Memory B cell (primary cell): ENCODE measurements at regions not wholly inside any gene's neighbourhood (a gene's known extent, or its start where the extent isn't known, plus 50 kb on each side); places are given as distances from the start of the nearest gene placed in this dataset.
"Not testable (repeated sequence)": the region's sequence is repeated elsewhere in the genome, so short reads cannot be mapped to it uniquely, and the experiment has no call there.

Experiments used
- ATAC-seq: fragments of 150-1000 bp; cut with Tn5 transposase; 2 replicates; pipeline ENCODE4 v1.10.0; 2021; ENCODE audit warnings: low read depth, mild to moderate bottlenecking, moderate library complexity
- DNase-seq, 2 donors: peaks; one replicate each; pipeline ENCODE4 v3.0.0; 2022; ENCODE audit warnings: low spot score in 2 of 2
- H3K27ac Mint-ChIP-seq: one replicate; pipeline ENCODE4 v1.8.0; 2022; ENCODE audit warnings: mild to moderate bottlenecking, moderate library complexity, mixed read lengths
- H3K27me3 Mint-ChIP-seq: one replicate; pipeline ENCODE4 v1.8.0; 2022; ENCODE audit warnings: mixed read lengths
- H3K36me3 Mint-ChIP-seq: one replicate; pipeline ENCODE4 v1.8.0; 2022; ENCODE audit warnings: mild to moderate bottlenecking, mixed read lengths
- H3K4me1 Mint-ChIP-seq: one replicate; pipeline ENCODE4 v1.8.0; 2022; ENCODE audit warnings: mixed read lengths
- H3K4me3 Mint-ChIP-seq: one replicate; pipeline ENCODE4 v1.8.0; 2022; ENCODE audit warnings: mild to moderate bottlenecking, moderate library complexity, mixed read lengths
- H3K9me3 Mint-ChIP-seq: one replicate; pipeline ENCODE4 v1.8.0; 2022; ENCODE audit warnings: mixed read lengths

DNA sequence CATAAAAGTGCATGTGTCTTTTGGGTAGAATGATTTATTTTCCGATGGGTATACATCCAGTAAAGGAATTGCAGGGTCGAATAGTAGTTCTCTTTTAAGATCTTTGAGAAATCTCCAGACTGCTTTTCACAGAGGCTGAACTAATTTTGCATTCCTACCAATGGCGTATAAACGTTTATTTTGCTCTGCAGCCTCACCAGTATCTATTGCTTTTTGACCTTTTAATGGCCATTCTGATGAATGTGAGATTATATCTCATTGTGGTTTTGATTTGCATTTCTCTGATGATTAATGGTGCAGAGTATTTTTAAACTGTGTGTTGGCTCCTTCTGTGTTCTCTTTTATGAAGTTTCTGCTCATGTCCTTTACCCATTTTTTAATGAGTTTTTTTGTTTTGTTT, 1020.1 kb downstream of the NXPH1 start:
- no peak overlapping the region for H3K4me3 Mint-ChIP-seq
- peaks cover 5% of the 10 kb centered on the region for H3K9me3 Mint-ChIP-seq
- no peaks in the 10 kb centered on the region for H3K36me3 Mint-ChIP-seq
- no peaks in the 10 kb centered on the region for H3K4me1 Mint-ChIP-seq
- H3K27ac Mint-ChIP-seq: no peak overlapping the region
- no peaks in the 10 kb centered on the region for H3K27me3 Mint-ChIP-seq
- DNase-seq (no peak), ATAC-seq (no peak)

DNA sequence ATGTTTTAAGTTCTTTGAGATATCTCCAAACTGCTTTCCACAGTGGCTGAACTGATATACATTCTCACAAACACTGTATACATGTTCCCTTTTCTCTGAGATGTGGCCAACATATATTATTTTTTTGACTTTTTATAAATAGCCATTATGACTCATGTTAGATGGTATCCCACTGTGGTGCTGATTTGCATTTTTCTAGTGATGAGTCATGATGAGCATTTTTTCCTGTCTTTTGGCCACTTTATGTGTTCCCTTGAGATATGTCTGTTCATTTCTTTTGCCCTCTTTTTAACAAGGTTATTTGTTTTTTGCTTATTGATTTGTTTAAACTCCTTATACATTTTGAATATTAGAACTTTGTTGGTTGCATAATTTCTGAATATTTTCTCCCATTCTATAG, 1055.1 kb downstream of the NXPH1 start:
- Mint-ChIP-seq H3K4me1 (no peaks in the 10 kb centered on the region), H3K27me3 (no peaks in the 10 kb centered on the region), H3K27ac (no peak overlapping the region), H3K9me3 (peaks cover 4% of the 10 kb centered on the region), H3K36me3 (no peaks in the 10 kb centered on the region), H3K4me3 (no peak overlapping the region)
- ATAC-seq: no peak
- DNase-seq: no peak

DNA sequence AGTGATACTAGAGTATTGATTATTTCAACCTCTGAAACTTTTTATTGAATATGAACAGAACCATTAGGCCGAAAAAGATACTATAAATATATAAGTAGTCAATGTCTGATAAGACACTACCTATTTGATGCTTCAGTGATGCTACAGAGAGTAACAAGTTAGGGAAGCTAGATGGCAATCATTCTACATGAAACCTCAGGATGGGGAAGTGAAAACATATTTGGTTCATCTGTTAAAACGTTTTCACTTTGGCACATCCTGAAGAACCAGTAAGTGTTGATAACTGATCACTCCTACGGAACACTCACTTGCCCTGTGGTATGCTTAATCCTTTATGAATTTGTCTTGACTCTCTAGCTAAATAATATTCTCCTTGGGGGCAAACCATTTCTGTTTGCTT, 1064.9 kb downstream of the NXPH1 start:
- no peak for ATAC-seq
- H3K4me1 Mint-ChIP-seq: no peaks in the 10 kb centered on the region
- no peaks in the 10 kb centered on the region for H3K27me3 Mint-ChIP-seq
- DNase-seq: no peak
- H3K36me3 Mint-ChIP-seq: no peaks in the 10 kb centered on the region
- peaks cover 7% of the 10 kb centered on the region for H3K9me3 Mint-ChIP-seq
- no peak overlapping the region for H3K27ac Mint-ChIP-seq
- H3K4me3 Mint-ChIP-seq: no peak overlapping the region

DNA sequence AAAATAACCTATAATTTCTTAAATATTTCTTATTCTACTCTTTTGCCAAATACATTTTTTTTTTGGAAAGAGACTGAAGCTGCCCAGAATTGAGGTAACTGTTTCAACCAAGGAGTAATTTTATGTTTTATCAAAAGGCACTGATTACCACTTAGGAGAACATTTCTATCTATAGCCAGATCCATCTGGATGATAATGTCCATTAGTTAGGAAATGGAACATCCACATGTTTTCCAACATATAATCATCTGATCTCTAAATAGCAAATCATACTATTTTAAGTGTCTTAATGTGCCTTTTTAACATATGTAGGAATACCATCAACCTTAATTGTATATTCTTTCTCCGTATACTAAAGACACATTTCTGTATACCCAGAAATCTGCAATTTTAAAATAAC, 1068.9 kb downstream of the NXPH1 start:
- DNase-seq (no peak), ATAC-seq (no peak)
- Mint-ChIP-seq H3K4me1 (no peaks in the 10 kb centered on the region), H3K27me3 (no peaks in the 10 kb centered on the region), H3K9me3 (peaks cover 9% of the 10 kb centered on the region), H3K27ac (no peak overlapping the region), H3K4me3 (no peak overlapping the region), H3K36me3 (no peaks in the 10 kb centered on the region)

DNA sequence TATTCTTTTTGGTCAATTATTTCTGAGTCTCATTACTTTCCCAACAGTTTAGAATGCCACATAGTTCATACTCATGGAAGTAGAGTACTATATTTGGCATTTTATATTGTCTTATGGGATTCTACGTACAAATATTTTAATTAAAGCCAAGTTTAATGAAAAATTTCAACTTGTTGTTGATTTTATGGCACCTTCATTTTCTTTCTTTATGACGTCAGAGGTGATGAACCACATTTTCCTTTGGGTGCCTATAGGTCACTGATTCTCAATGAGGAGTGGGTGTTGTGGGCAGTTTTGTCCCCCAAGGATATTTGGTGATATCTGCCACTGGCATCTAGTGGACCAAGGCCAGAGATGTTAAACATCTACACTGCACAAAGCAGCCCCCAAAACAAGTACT, 1071.3 kb downstream of the NXPH1 start:
- no peak for DNase-seq
- Mint-ChIP-seq H3K36me3 (no peaks in the 10 kb centered on the region), H3K4me3 (no peak overlapping the region), H3K27me3 (no peaks in the 10 kb centered on the region), H3K4me1 (no peaks in the 10 kb centered on the region), H3K9me3 (peaks cover 7% of the 10 kb centered on the region), H3K27ac (no peak overlapping the region)
- no peak for ATAC-seq

DNA sequence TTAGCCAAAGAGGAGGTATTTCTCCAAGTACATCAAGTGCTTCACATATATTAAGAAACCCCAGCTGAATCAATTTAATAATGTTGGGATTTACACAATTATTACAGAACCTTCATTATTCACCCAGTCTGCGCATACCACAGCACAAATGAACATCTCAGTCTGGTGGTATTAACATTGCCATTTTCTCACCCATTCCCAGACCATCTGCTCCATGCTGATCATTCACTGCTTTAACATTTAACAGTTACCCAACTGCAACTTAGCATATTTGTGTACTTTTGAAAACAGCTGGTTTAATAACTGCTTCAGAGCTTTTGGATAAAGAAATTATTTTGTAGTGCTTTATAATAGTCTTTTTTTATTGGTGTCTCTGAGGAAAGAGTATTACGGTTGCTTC, 1072.1 kb downstream of the NXPH1 start:
- no peak for ATAC-seq
- no peaks in the 10 kb centered on the region for H3K27me3 Mint-ChIP-seq
- H3K36me3 Mint-ChIP-seq: no peaks in the 10 kb centered on the region

DNA sequence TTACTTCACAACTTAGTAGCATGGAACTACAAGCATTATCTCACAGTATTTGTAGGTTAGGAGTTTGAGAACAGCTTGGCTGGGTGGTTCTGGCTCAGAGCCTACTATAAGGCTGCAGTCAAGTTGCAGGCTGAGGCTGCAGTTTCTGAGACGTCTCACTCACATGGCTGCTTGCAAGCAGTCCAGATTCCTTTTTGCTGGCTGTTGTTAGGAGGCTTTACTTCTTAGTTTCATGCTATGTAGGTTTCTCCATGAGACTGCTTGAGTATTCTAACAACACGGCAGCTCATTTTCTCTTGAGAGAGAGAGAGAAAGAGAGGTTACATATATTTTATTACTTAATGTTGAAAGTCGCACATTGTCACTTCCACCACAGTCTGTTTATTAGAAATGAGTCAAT, 1073.9 kb downstream of the NXPH1 start:
- ATAC-seq (no peak), DNase-seq (no peak)
- Mint-ChIP-seq H3K36me3 (no peaks in the 10 kb centered on the region), H3K27ac (no peak overlapping the region), H3K4me3 (no peak overlapping the region), H3K27me3 (no peaks in the 10 kb centered on the region), H3K9me3 (peaks cover 2% of the 10 kb centered on the region), H3K4me1 (no peaks in the 10 kb centered on the region)

More for the DNA sequence above, 1072.1 kb downstream of the NXPH1 start:
- Mint-ChIP-seq H3K4me3 (no peak overlapping the region), H3K9me3 (peaks cover 7% of the 10 kb centered on the region), H3K4me1 (no peaks in the 10 kb centered on the region), H3K27ac (no peak overlapping the region)
- DNase-seq: no peak

DNA sequence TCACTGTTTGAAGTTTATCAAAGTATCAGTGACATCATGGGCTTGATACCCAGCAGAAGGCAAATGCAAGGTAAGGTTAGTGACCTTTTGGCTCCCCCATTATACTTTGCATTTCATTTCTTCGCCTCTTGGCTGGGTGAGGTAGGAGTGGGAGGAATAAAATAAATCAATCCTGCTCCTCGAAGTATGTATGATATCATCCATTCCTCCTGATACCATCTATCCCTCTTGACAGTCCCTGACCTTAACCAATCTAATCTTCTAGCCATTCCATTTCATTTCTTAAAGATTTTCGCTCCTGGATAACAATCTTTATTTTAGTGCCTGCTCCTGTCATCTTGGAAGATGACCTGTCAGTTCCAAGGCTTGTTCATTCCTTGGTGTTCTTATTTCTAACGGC, 1083.3 kb downstream of the NXPH1 start:
- Mint-ChIP-seq H3K36me3 (no peaks in the 10 kb centered on the region), H3K9me3 (peaks cover 5% of the 10 kb centered on the region), H3K27ac (no peak overlapping the region), H3K4me1 (no peaks in the 10 kb centered on the region), H3K4me3 (no peak overlapping the region), H3K27me3 (no peaks in the 10 kb centered on the region)
- DNase-seq (no peak), ATAC-seq (no peak)

DNA sequence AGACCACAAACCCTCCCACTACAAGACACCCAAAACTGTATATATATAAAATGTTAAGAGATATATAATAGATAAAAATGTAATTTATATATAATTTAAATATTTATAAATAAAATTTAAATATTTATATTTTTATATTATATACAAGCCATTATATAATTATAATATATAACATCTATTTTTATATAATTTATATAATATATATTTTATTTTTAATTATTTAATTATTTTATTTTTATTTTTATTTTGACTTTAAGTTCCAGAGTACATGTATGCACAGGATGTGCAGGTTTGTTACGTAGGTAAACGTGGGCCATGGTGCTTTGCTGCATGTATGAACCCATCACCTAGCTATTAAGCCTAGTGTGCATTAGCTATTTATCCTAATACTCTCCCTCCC, 1090.2 kb downstream of the NXPH1 start:
- H3K4me3 Mint-ChIP-seq: no peak overlapping the region
- no peaks in the 10 kb centered on the region for H3K36me3 Mint-ChIP-seq
- DNase-seq (no peak), ATAC-seq (no peak)
- H3K9me3 Mint-ChIP-seq: no peaks in the 10 kb centered on the region
- no peaks in the 10 kb centered on the region for H3K27me3 Mint-ChIP-seq
- no peak overlapping the region for H3K27ac Mint-ChIP-seq
- H3K4me1 Mint-ChIP-seq: no peaks in the 10 kb centered on the region

DNA sequence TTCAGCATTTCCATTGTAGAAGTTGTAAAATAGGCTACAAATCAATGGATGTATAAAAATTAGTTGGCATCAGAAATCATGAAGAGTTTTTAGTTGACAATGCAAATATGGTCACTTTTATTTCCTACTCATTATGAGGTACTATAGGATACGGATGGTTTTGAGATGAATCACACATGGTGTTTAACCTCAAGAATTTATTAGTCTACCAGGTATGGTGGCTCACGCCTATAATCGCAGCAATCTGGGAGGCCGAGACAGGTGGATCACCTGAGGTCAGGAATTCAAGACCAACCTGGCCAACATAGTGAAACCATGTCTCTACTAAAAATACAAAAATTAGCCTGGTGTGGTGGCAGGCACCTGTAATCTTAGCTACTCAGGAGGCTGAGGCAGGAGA, 1119.0 kb downstream of the NXPH1 start:
- H3K27me3 Mint-ChIP-seq, DNase-seq, H3K27ac Mint-ChIP-seq, H3K9me3 Mint-ChIP-seq, H3K4me1 Mint-ChIP-seq, H3K4me3 Mint-ChIP-seq, ATAC-seq, H3K36me3 Mint-ChIP-seq: not testable (repeated sequence)

DNA sequence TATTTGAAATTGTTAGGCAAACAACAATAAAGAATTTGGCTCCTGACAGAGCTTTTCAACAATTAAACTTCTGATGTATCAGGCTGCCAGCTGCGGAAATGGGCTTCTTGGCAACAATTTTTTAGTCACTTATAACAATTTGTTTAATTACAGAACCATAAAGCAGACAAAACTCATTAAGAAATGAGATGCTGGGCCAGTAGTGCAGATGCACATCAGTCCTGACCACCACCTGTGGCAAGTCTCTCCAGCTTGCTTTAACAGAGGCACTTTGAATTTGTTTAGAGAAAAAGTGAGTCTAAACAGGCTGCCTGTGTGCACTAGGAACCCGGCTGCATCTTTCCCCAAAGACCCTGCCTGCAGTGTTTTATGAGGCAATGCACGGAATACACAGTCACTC, 1124.4 kb downstream of the NXPH1 start:
- Mint-ChIP-seq H3K27me3 (no peaks in the 10 kb centered on the region), H3K36me3 (no peaks in the 10 kb centered on the region), H3K4me3 (no peak overlapping the region), H3K4me1 (no peaks in the 10 kb centered on the region), H3K9me3 (peaks cover 1% of the 10 kb centered on the region), H3K27ac (no peak overlapping the region)
- no peak for ATAC-seq
- DNase-seq: no peak

DNA sequence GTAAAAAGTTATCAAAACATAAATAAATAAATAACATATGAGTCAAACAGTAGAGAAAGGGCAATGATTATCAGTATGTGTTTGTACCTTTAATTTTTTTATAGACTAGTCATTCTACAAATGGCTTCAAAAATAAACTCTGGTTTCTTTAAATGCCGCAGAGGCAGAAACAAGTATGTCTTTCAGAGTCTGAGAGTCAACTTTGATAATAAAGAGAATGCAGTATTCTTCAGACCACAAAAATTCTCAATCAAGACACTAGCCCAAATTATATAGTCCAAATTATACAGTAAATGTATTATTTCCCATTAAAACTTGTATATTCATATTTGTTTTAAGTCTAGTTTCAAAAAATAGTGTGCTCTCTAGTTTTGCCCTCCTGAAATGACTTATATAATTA, 1142.3 kb downstream of the NXPH1 start:
- no peak for DNase-seq
- H3K9me3 Mint-ChIP-seq: peaks cover 1% of the 10 kb centered on the region
- no peaks in the 10 kb centered on the region for H3K36me3 Mint-ChIP-seq
- no peak overlapping the region for H3K4me3 Mint-ChIP-seq
- H3K4me1 Mint-ChIP-seq: no peaks in the 10 kb centered on the region
- no peak overlapping the region for H3K27ac Mint-ChIP-seq
- ATAC-seq: no peak
- no peaks in the 10 kb centered on the region for H3K27me3 Mint-ChIP-seq

DNA sequence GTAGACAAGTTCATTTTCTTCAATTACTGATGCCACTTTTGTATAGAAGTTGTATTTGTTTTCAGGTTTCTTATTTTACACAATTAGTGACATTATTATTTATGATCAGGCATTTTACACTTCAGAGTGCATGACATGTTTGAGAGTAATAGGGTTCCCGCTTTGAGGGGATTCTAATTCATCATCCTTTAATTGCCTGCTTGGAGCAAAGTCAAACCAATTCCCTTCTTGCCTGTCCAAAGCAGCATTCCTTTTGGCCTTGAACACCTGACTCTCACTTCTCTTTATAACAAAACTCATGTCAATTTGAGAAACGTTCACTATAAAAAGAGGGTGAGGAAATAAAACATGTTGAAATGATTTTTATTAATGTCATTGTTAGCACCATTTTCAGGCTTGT, 1149.4 kb downstream of the NXPH1 start:
- Mint-ChIP-seq H3K27me3 (no peaks in the 10 kb centered on the region), H3K4me3 (no peak overlapping the region), H3K4me1 (no peaks in the 10 kb centered on the region), H3K36me3 (no peaks in the 10 kb centered on the region), H3K27ac (no peak overlapping the region), H3K9me3 (no peaks in the 10 kb centered on the region)
- ATAC-seq (no peak), DNase-seq (no peak)

DNA sequence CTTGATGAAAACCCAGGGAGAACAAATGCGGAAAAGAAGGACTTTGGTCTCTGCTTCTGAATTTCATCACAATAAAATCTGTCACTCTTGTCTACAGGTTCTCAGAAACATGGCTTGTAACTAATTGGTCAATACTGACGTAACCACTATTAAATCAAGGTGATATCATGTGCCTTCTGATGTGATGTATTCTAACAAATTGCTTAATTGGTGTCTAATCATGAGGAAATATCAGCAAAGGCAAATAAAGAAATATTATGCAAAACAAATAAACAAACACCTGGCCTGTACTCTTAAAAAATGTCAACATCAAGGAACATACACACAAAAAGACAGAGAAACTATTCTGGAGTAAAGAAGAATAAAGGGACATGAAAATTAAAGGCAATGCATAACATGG, 1165.0 kb downstream of the NXPH1 start:
- ATAC-seq: no peak
- Mint-ChIP-seq H3K4me1 (no peaks in the 10 kb centered on the region), H3K36me3 (no peaks in the 10 kb centered on the region), H3K27ac (no peak overlapping the region), H3K4me3 (no peak overlapping the region), H3K9me3 (peaks cover 3% of the 10 kb centered on the region), H3K27me3 (no peaks in the 10 kb centered on the region)
- DNase-seq: no peak

DNA sequence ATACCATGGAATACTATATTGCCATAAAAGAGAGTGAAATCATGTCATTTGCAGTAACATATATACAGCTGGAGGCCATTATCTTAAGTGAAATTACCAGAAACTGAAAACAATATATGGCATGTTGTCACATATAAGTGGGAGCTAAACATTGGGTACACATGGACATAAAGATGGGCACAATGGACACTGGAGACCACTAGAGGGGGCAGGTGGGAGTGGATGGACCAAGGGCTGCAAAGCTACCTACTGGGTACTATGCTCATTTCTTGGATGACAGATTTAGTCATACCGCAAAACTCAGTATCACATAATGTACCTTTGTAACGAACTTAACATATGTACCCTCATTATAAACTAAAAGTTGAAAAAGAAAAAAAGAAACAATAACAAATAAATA, 1167.6 kb downstream of the NXPH1 start:
- Mint-ChIP-seq H3K27me3 (no peaks in the 10 kb centered on the region), H3K27ac (no peak overlapping the region)
- DNase-seq: no peak

DNA sequence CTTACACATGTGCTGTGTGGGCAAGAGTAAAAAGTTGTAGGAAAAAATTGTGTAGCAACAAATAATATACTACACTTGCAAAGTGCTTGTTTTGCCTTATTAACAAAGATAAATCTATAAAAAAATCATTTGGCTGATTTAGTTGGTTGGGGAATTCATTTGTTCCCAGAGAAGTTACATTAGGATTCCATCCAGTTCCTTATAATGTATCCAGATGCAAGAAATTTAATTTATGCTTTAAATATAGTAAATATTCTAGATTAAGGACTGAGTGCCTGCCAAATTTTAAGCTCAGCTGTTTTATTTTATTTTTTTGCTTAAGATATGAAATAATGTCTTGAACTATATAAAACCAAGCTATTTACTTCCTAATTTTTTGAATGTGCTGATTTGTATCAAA, 1169.9 kb downstream of the NXPH1 start:
- Mint-ChIP-seq H3K27me3 (no peaks in the 10 kb centered on the region), H3K4me3 (no peak overlapping the region), H3K27ac (no peak overlapping the region), H3K36me3 (no peaks in the 10 kb centered on the region), H3K9me3 (peaks cover 3% of the 10 kb centered on the region), H3K4me1 (no peaks in the 10 kb centered on the region)
- DNase-seq: no peak
- ATAC-seq: no peak

More for the DNA sequence above, 1167.6 kb downstream of the NXPH1 start:
- Mint-ChIP-seq H3K4me3 (no peak overlapping the region), H3K9me3 (peaks cover 4% of the 10 kb centered on the region), H3K4me1 (no peaks in the 10 kb centered on the region), H3K36me3 (no peaks in the 10 kb centered on the region)
- no peak for ATAC-seq
